Astrocyte (in vitro differentiated cells and primary cell): ENCODE measurements at regions not wholly inside any gene's neighbourhood (a gene's known extent, or its start where the extent isn't known, plus 50 kb on each side); places are given as distances from the start of the nearest gene placed in this dataset.

Experiments
- DNase-seq: peaks from one replicate; pipeline ENCODE4 v3.0.0-alpha.2; 2010; ENCODE audit warnings: low read depth
- FAIRE-seq: peaks from 2 replicates; lab custom pipeline; 2011; peaks lifted over from hg19 to GRCh38; lab: Jason Lieb, UNC
- H2AFZ ChIP-seq: 2 replicates; pipeline ENCODE4 v1.6.0; 2012; ENCODE audit warnings: low read depth, low read length, inconsistent platforms
- H3K27ac ChIP-seq: 2 replicates; pipeline ENCODE4 v1.5.1; 2011; ENCODE audit warnings: low read depth, low read length, inconsistent platforms
- H3K27me3 ChIP-seq: 2 replicates; pipeline ENCODE4 v1.6.0; 2011; ENCODE audit warnings: low read length, inconsistent platforms; ENCODE audit not compliant: insufficient read depth
- H3K36me3 ChIP-seq: 2 replicates; pipeline ENCODE4 v1.5.1; 2011; ENCODE audit warnings: low read length, inconsistent platforms; ENCODE audit not compliant: insufficient read depth
- H3K4me1 ChIP-seq: 2 replicates; pipeline ENCODE4 v1.5.1; 2011; ENCODE audit warnings: low read length, inconsistent platforms; ENCODE audit not compliant: insufficient read depth
- H3K4me2 ChIP-seq: 2 replicates; pipeline ENCODE4 v1.6.0; 2012; ENCODE audit warnings: low read length, inconsistent platforms
- H3K4me3 ChIP-seq: 2 replicates; pipeline ENCODE4 v1.5.1; 2011; ENCODE audit warnings: low read depth, mild to moderate bottlenecking, low read length, inconsistent platforms; ENCODE audit not compliant: insufficient read depth
- H3K79me2 ChIP-seq: 2 replicates; pipeline ENCODE4 v1.6.0; 2012; ENCODE audit warnings: mild to moderate bottlenecking, low read length, inconsistent platforms; ENCODE audit not compliant: insufficient read depth
- H3K9ac ChIP-seq: 2 replicates; pipeline ENCODE4 v1.6.0; 2012; ENCODE audit warnings: mild to moderate bottlenecking, low read length, inconsistent platforms
- H3K9me3 ChIP-seq: 2 replicates; pipeline ENCODE4 v1.5.1; 2012; ENCODE audit warnings: low read depth, mild to moderate bottlenecking, low read length, inconsistent platforms; ENCODE audit not compliant: insufficient read depth
- H4K20me1 ChIP-seq: 2 replicates; pipeline ENCODE4 v1.6.0; 2012; ENCODE audit warnings: low read length, inconsistent platforms; ENCODE audit not compliant: insufficient read depth
- H3K27ac Mint-ChIP-seq: one replicate; pipeline ENCODE4 v1.8.0; 2021; ENCODE audit warnings: mild to moderate bottlenecking, mixed read lengths; ENCODE audit not compliant: unreplicated experiment
- H3K27me3 Mint-ChIP-seq: one replicate; pipeline ENCODE4 v1.8.0; 2021; ENCODE audit warnings: low read depth, mixed read lengths; ENCODE audit not compliant: unreplicated experiment
- H3K36me3 Mint-ChIP-seq: one replicate; pipeline ENCODE4 v1.8.0; 2021; ENCODE audit warnings: low read depth, mixed read lengths; ENCODE audit not compliant: unreplicated experiment
- H3K4me1 Mint-ChIP-seq: one replicate; pipeline ENCODE4 v1.8.0; 2021; ENCODE audit warnings: low read depth, mixed read lengths; ENCODE audit not compliant: unreplicated experiment
- H3K4me3 Mint-ChIP-seq: one replicate; pipeline ENCODE4 v1.8.0; 2021; ENCODE audit warnings: mild to moderate bottlenecking, moderate library complexity, mixed read lengths; ENCODE audit not compliant: unreplicated experiment
- H3K9me3 Mint-ChIP-seq: one replicate; pipeline ENCODE4 v1.8.0; 2021; ENCODE audit warnings: mild to moderate bottlenecking, mixed read lengths; ENCODE audit not compliant: unreplicated experiment
- EZH2 ChIP-seq: IDR thresholded peaks from 2 replicates; pipeline ENCODE4 v1.6.1; 2012; ENCODE audit warnings: mild to moderate bottlenecking, low read length, inconsistent platforms; ENCODE audit not compliant: insufficient read depth
- TF ChIP-seq, protein P1 (sequence below): IDR thresholded peaks from 2 replicates; pipeline ENCODE4 v1.5.1; 2011; ENCODE audit warnings: low read depth, mild to moderate bottlenecking, inconsistent platforms, low read length, moderate library complexity; ENCODE audit not compliant: insufficient read depth

GRCh38 chr1:245055752-245056151, 99.0 kb upstream of the KIF26B start:
- H3K9ac ChIP-seq, result no peak overlapping the region
- H3K4me2 ChIP-seq, result no peak overlapping the region
- no peaks in the 10 kb centered on the region for H3K36me3 ChIP-seq
- H2AFZ ChIP-seq, result no peak overlapping the region
- H4K20me1 ChIP-seq, result no peaks in the 10 kb centered on the region
- H3K4me3 ChIP-seq, result no peak overlapping the region
- peaks cover 6% of the 10 kb centered on the region for H3K4me1 Mint-ChIP-seq
- H3K27me3 ChIP-seq, result no peaks in the 10 kb centered on the region
- H3K79me2 ChIP-seq, result no peaks in the 10 kb centered on the region
- TF ChIP-seq, protein P1, sequence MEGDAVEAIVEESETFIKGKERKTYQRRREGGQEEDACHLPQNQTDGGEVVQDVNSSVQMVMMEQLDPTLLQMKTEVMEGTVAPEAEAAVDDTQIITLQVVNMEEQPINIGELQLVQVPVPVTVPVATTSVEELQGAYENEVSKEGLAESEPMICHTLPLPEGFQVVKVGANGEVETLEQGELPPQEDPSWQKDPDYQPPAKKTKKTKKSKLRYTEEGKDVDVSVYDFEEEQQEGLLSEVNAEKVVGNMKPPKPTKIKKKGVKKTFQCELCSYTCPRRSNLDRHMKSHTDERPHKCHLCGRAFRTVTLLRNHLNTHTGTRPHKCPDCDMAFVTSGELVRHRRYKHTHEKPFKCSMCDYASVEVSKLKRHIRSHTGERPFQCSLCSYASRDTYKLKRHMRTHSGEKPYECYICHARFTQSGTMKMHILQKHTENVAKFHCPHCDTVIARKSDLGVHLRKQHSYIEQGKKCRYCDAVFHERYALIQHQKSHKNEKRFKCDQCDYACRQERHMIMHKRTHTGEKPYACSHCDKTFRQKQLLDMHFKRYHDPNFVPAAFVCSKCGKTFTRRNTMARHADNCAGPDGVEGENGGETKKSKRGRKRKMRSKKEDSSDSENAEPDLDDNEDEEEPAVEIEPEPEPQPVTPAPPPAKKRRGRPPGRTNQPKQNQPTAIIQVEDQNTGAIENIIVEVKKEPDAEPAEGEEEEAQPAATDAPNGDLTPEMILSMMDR, result no peak
- no peak for TF ChIP-seq EZH2
- H3K4me3 Mint-ChIP-seq, result no peak overlapping the region
- peaks cover 1% of the 10 kb centered on the region for H3K27me3 Mint-ChIP-seq
- no peaks in the 10 kb centered on the region for H3K4me1 ChIP-seq
- peak overlapping the region; percentile 44 for H3K27ac Mint-ChIP-seq
- DNase-seq, result no peak
- H3K9me3 Mint-ChIP-seq, result peaks cover 9% of the 10 kb centered on the region
- no peak overlapping the region for H3K27ac ChIP-seq
- no peak for FAIRE-seq
- H3K36me3 Mint-ChIP-seq, result peaks cover 21% of the 10 kb centered on the region
- no peaks in the 10 kb centered on the region for H3K9me3 ChIP-seq

DNA sequence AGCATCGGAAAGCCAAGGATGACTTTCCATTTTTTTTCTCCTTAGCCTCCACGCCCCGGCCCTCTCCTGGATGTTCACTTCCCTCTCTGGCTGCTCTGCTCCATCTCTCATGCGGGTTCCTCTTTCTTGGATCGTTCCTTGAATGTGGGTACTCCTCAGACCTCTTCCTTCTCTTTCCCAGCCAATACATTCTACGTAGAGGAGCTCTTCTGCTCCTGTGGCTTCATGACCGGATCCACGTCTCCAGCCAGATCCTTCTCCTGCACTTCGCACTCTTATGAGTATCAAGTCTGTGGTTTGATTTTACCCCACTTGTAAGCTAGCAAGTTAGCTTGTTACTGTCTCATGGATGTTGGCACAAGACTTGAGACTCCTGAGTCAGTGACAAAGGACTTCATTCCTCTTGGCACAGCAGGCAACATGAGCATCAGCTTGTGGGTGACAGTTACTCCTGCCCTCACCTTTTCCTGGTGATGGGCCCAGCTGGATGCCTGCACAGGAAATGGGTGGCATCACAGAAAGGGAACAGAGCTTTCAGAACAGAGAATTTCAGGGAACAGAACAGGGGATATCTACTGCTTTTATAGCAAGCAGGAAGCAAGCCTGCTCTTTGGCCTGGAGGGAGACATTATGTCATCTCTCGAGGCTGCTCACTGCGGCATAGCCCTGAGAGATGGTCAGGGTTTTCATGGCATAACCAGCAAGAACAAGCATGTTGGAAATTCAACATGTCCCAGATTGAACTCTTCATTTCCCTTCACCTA, 100.1 kb upstream of the KIF26B start:
- DNase-seq (no peak), FAIRE-seq (no peak)
- peaks cover 1% of the 10 kb centered on the region for H3K27me3 Mint-ChIP-seq
- H3K4me3 ChIP-seq, result no peak overlapping the region
- no peaks in the 10 kb centered on the region for H3K9me3 ChIP-seq
- no peak overlapping the region for H3K4me3 Mint-ChIP-seq
- no peaks in the 10 kb centered on the region for H3K4me1 ChIP-seq
- no peaks in the 10 kb centered on the region for H3K4me1 Mint-ChIP-seq
- peak overlapping the region; percentile 3 for H2AFZ ChIP-seq
- H3K36me3 Mint-ChIP-seq, result peaks cover 22% of the 10 kb centered on the region
- H3K4me2 ChIP-seq, result no peak overlapping the region
- TF ChIP-seq EZH2, result no peak
- TF ChIP-seq, protein P1, result no peak
- peaks cover 9% of the 10 kb centered on the region for H3K9me3 Mint-ChIP-seq
- H3K79me2 ChIP-seq, result no peaks in the 10 kb centered on the region
- H3K36me3 ChIP-seq, result no peaks in the 10 kb centered on the region
- no peak overlapping the region for H3K27ac Mint-ChIP-seq
- H3K27ac ChIP-seq, result no peak overlapping the region
- no peaks in the 10 kb centered on the region for H3K27me3 ChIP-seq
- no peak overlapping the region for H3K9ac ChIP-seq
- no peaks in the 10 kb centered on the region for H4K20me1 ChIP-seq

GRCh38 chr1:245054105-245054504, 100.7 kb upstream of the KIF26B start:
- H3K79me2 ChIP-seq, result no peaks in the 10 kb centered on the region
- H3K36me3 ChIP-seq, result no peaks in the 10 kb centered on the region
- H3K4me1 ChIP-seq, result no peaks in the 10 kb centered on the region
- Mint-ChIP-seq H3K27me3 (peaks cover 1% of the 10 kb centered on the region), H3K4me1 (no peaks in the 10 kb centered on the region), H3K9me3 (peaks cover 9% of the 10 kb centered on the region), H3K27ac (no peak overlapping the region), H3K36me3 (peaks cover 26% of the 10 kb centered on the region), H3K4me3 (no peak overlapping the region)
- FAIRE-seq (no peak), DNase-seq (no peak)
- H4K20me1 ChIP-seq, result no peaks in the 10 kb centered on the region
- no peaks in the 10 kb centered on the region for H3K9me3 ChIP-seq
- TF ChIP-seq EZH2, result no peak
- TF ChIP-seq, protein P1, result no peak
- H3K27me3 ChIP-seq, result no peaks in the 10 kb centered on the region
- H3K9ac ChIP-seq, result no peak overlapping the region
- no peak overlapping the region for H3K4me2 ChIP-seq
- no peak overlapping the region for H3K4me3 ChIP-seq
- H3K27ac ChIP-seq, result no peak overlapping the region
- H2AFZ ChIP-seq, result no peak overlapping the region
